OCI-LY7 (cell line): ENCODE measurements at regions not wholly inside any gene's neighbourhood (a gene's known extent, or its start where the extent isn't known, plus 50 kb on each side); places are given as distances from the start of the nearest gene placed in this dataset.

ENCODE experiments used
- CTCF ChIP-seq: fragments of 200-600 bp; sonication (generic); conservative IDR thresholded peaks from 2 replicates; pipeline ENCODE4 v1.5.1; 2014; ENCODE audit warnings: mild to moderate bottlenecking, antibody characterized with exemption, low read length, moderate library complexity, mixed read lengths
- EZH2phosphoT487 ChIP-seq: fragments of 200-600 bp; sonication (generic); IDR thresholded peaks from 2 replicates; pipeline ENCODE4 v1.6.1; 2018; ENCODE audit warnings: low read depth, borderline replicate concordance, mild to moderate bottlenecking, mixed run types, antibody characterized with exemption, low read length, moderate library complexity, mixed read lengths

GRCh38 chrX:39201305-39201990 lies 400.2 kb downstream of the MID1IP1 start:
- TF ChIP-seq CTCF (no peak), EZH2phosphoT487 (no peak)
